Sigmoid colon (tissue), 3 donors: ENCODE measurements at regions not wholly inside any gene's neighbourhood (a gene's known extent, or its start where the extent isn't known, plus 50 kb on each side); places are given as distances from the start of the nearest gene placed in this dataset.

ENCODE experiments used
- CTCF ChIP-seq, 4 experiments: fragments of 450-650 bp in 3 of 4; fragments of 200-600 bp in 1 of 4; IDR thresholded peaks; one replicate each; pipeline ENCODE4 v1.5.1; 2016 to 2019; ENCODE audit warnings: antibody characterized with exemption in 4 of 4, mild to moderate bottlenecking in 3 of 4, moderate library complexity in 2 of 4
- POLR2A ChIP-seq, 2 donors: fragments of 450-650 bp; IDR thresholded peaks; one replicate each; pipeline ENCODE4 v1.6.1; 2016; ENCODE audit warnings: antibody characterized with exemption in 2 of 2, mild to moderate bottlenecking in 2 of 2, moderate library complexity in 2 of 2

- TF ChIP-seq CTCF (IDR thresholded peaks at IDR 0.05) (no peak), POLR2A (IDR thresholded peaks at IDR 0.05) (no peak)
Measured at GRCh38 chr10:62985807-62986600, 147.1 kb upstream of the NRBF2 start.
